Fibroblast of villous mesenchyme (primary cell): ENCODE measurements at regions not wholly inside any gene's neighbourhood (a gene's known extent, or its start where the extent isn't known, plus 50 kb on each side); places are given as distances from the start of the nearest gene placed in this dataset.

ENCODE experiments used
- DNase-seq: peaks from one replicate; pipeline ENCODE4 v3.0.0-alpha.2; 2010; ENCODE audit warnings: low read depth
- H3K4me3 ChIP-seq: 2 replicates; pipeline ENCODE4 v1.5.1; 2011; ENCODE audit warnings: low read depth, mild to moderate bottlenecking, low read length
- CTCF ChIP-seq: IDR thresholded peaks from 2 replicates; pipeline ENCODE4 v1.5.1; 2012; ENCODE audit warnings: low read depth, mild to moderate bottlenecking, low read length; ENCODE audit not compliant: insufficient read depth

- no peak for TF ChIP-seq CTCF
- H3K4me3 ChIP-seq, result no peak overlapping the region
- DNase-seq, result no peak
Observed at GRCh38 chr4:58475097-58475496, 1364.9 kb upstream of the IGFBP7 start.

- H3K4me3 ChIP-seq, result no peak overlapping the region
- no peak for TF ChIP-seq CTCF
- DNase-seq, result no peak
Observed at GRCh38 chr4:58465031-58465430, 1354.8 kb upstream of the IGFBP7 start.

- no peak for TF ChIP-seq CTCF
- no peak for DNase-seq
- H3K4me3 ChIP-seq, result no peak overlapping the region
Observed at GRCh38 chr4:58456727-58457384, 1346.7 kb upstream of the IGFBP7 start.

- DNase-seq, result no peak
- H3K4me3 ChIP-seq, result no peak overlapping the region
- TF ChIP-seq CTCF, result no peak
Observed at GRCh38 chr4:58453956-58454355, 1343.8 kb upstream of the IGFBP7 start.

GRCh38 chr4:58451707-58452106, 1341.5 kb upstream of the IGFBP7 start:
- DNase-seq, result no peak
- H3K4me3 ChIP-seq, result no peak overlapping the region
- TF ChIP-seq CTCF, result no peak

GRCh38 chr4:58435871-58436270, 1325.7 kb upstream of the IGFBP7 start:
- no peak for DNase-seq
- no peak overlapping the region for H3K4me3 ChIP-seq
- no peak for TF ChIP-seq CTCF

GRCh38 chr4:58413849-58414248, 1303.7 kb upstream of the IGFBP7 start:
- no peak overlapping the region for H3K4me3 ChIP-seq
- no peak for TF ChIP-seq CTCF

More at GRCh38 chr4:58413849-58414248, 1303.7 kb upstream of the IGFBP7 start:
- DNase-seq, result no peak
